G401.6 (cell line): ENCODE measurements at regions not wholly inside any gene's neighbourhood (a gene's known extent, or its start where the extent isn't known, plus 50 kb on each side); places are given as distances from the start of the nearest gene placed in this dataset.
"Not testable (repeated sequence)": the region's sequence is repeated elsewhere in the genome, so short reads cannot be mapped to it uniquely, and the experiment has no call there.

Experiments
- FAIRE-seq: peaks from 2 replicates; lab custom pipeline; 2012; peaks lifted over from hg19 to GRCh38; lab: Jason Lieb, UNC

DNA sequence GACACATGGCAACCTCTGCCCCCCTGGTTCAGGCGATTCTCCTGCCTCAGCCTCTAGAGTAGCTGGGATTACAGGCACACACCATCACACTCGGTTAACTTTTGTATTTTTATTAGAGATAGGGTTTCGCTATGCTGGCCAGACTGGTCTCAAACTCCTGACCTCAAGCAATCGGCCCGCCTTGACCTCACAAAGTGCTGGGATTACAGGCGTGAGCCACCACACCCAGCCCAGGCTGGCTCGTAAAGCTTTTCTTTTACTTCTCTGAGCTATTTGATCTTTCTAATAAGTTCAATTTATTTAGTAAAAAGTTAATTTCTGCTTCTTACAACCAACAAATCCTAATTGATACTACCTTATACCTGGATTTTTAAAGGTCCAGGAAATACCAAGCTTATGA, 127.4 kb upstream of the KRR1 start:
- no peak for FAIRE-seq

GRCh38 chr12:75636607-75637006, 125.2 kb upstream of the KRR1 start:
- no peak for FAIRE-seq

DNA sequence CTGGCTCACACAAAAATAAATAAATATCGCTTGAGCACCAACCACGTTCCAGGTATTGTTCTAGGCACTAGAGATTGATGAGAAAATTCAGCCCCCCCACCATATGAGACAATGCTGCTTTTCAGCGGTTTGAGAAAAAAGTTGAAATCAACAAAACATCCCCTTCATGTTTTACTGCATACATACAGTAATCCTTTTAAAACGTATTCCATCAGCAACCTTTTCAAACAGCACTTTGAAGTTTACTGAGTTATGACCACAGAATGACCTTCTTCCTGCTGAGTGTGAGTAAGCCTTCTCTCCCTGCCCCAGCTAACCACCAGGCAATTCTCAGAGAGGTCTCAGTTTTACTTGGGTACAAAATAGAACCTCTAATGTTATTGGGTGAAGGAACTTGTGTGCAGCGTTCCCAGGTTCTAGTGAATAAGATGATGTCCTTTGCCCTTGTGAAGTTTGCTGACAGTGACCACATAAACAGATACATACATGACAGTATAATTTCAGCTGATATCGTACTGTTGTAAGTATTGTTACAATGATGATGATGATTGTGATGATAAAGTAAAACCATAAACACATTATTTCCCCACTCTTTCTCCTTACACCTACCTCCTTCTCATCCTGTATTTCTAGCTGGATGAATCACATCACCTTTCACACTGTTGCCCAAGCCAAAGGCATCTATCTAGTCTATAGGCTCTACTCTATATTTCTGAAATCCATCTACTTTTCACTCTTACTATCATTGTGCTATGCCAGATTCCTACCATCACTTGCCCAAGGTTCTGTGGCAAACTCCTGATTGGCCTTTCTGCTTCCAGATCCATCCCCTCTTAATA, 124.4 kb upstream of the KRR1 start:
- no peak for FAIRE-seq

DNA sequence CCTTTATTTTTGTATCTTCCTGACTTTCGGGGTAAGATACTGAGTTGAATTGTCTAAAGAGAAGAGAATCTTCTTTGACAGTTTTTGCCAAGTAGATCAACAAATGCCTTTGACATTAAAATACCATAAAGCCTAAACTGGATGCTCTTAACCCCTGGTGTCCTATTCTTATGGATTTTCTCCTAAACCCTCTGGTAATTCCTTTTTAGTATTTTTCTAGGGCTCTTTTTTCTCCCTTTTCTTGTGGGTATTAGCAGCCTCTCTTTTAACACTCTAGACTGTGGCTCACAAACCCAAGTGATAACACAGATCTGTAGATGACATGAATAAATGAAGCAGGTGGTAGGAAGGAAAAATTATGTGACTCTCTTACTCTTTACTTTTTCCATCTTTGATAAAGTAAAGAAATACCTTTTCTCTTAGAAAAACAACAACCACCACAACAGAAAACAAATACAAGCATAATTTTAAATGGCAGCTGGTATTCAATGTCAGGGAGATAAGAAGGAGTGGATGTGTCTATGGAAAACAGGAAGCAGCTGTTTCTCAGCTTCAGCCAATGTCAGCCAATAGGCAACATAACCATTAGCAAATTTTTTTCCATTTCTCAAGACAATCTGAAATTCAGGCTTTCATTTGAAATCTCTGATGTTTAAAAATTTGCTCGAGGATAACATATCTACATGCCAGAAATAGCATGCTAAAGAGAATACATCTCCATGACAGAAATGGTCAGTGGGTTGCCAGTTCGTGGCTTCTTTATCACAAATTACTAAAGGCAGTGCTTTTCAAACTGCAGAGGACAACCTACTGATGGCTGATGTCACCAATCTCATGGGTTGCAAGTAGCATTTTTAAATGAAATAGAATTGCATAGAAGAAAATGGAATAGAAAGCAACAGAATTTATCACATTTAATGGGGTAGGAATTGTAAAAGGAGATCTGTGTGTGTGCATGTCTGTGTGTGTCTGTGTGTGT, 123.1 kb upstream of the KRR1 start:
- no peak for FAIRE-seq

GRCh38 chr12:75633789-75634188, 122.4 kb upstream of the KRR1 start:
- FAIRE-seq = no peak

GRCh38 chr12:75632442-75632841, 121.0 kb upstream of the KRR1 start:
- FAIRE-seq = no peak

- FAIRE-seq = no peak
These were observed 120.4 kb upstream of the KRR1 start for GRCh38 chr12:75631831-75632230.

DNA sequence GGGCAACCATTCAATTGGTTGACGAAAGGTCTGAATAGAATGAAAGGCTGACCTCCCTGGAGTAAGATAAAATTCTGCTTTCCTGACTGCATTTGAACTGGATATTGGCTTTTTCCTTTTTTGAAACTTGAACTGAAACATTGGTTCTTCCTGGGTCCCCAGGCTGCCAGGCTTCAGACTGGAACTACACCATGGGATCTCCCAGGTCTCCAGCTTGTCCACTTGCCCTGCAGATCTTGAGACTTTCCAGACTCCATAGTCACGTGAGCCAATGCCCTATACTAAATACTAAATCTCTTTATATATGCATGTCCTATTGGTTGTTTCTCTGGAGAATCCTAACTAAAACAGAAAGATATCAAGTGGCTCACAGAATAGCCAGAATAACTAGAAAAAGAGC, 118.7 kb upstream of the KRR1 start:
- FAIRE-seq = no peak

GRCh38 chr12:75628916-75629315, 117.5 kb upstream of the KRR1 start:
- no peak for FAIRE-seq

DNA sequence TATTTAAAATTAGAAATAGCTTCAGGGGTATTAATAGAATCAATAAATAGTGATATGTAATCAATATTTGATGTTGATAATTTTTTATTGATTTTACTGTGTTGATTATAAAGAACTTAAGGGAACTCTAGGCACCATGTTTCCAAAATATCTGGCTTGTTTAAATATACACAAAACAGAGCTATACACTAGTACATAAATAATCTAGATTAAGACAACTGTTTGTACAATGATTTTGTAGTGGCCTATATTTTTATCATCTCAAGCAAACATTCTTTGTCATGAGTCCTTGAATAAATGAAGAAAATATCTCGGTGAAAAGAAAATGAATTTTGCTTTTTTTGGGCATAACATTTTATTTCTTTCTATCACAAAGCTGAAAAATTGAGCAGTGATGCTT, 117.1 kb upstream of the KRR1 start:
- FAIRE-seq = no peak

DNA sequence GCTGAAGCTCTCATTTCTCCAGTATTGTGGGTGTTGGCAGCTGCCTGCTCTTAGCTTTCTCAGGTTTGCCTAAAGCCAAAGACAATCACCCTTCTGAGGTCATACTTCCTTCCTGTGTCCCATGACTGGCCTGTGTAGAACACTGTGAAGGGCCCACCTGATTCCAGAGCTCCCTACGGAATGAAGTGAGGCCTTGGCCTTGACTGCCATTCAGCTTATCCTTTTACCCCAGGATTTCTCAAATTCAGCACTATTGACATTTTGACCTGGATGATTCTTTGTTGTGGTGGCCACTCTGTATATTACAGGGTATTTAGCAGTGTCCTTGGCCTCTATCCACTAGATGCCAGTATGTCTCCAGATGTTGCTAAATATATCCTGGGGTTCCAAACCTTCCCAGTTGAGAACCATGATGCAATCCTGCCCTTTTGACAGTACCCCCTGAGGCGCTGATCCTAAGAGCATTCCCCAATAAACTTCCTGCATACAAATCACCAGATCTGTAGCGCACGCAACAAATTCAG, 112.3 kb upstream of the KRR1 start:
- FAIRE-seq = no peak

DNA sequence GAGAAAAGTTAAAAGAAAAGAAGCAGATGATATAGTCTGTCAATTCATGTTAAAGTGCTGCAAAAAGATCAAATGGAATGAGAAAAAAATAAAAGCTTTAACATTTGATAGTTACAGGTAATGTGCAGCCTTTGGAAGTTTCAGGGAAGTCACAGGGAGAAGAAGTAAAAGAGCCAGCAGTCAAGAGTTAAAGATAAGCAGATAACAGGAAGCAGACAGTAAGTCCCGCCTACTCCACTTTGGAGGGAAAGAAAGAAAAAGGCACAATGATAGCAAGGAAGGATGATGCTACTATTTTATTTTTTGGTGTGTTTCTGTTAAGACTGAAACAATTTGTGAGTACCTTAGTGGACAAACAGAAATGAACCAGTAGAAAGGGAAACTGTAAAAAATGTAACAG, 111.1 kb upstream of the KRR1 start:
- FAIRE-seq = no peak

- not testable (repeated sequence) for FAIRE-seq
These were observed 103.0 kb upstream of the KRR1 start for GRCh38 chr12:75614396-75614795.

- no peak for FAIRE-seq
These were observed 102.6 kb upstream of the KRR1 start for GRCh38 chr12:75613981-75614380.

- no peak for FAIRE-seq
These were observed 99.6 kb upstream of the KRR1 start for GRCh38 chr12:75611041-75611440.

DNA sequence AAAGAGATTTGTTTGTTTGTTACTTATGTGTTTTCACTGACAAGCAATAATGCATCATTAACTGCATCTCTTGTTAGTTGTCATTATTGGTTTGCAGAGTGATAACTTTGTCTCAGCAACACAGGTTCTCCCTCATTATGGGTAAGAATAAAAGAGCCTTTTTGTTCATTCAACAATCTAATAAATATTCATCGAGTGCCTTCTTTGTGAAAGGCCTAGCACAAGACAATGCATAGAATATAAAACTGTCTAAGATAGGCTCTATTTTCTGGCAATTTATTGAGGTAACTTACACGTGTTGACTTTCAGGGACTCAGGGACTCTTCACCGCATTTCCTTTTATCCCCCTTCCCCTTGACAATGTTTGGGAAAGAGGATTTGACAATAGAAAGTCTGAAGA, 95.5 kb upstream of the KRR1 start:
- FAIRE-seq = no peak

DNA sequence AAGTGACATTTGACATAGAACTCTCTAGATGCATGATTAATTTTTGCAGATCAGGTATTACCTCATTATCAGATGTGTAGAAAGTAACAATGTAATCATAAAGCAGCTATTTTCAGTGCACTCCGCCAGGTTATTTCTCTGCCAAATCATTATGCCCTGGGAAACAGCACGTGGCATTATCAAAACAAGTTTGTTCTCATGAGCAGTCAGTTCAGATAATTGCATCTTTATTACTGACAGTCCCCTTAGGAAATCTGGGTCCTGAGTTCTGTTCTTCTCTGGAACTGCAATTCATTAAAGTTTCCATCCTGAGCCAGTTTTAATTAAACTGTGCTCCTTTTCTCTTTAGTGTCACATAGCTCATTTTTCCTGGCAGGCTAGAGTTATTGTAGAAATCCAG, 94.7 kb upstream of the KRR1 start:
- FAIRE-seq = no peak

DNA sequence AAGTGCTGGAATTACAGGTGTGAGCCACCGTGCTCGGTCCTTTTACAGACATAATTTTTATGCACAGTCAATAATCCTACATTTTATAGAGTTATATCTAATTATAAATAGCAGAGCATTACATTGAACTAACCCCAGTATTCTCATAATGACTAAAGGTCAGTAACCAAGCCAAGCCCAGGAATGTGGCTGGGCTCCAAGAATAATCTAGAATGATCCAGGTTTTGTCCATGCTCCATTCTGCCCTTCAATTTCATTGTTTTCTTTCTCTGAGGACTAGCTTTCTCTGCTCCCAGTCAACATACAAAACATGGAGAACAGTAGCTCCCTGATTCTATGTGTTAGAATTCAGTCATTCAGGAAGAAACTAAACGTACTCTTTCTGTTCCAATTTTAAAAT, 92.1 kb upstream of the KRR1 start:
- no peak for FAIRE-seq

GRCh38 chr12:75602106-75602505, 90.7 kb upstream of the KRR1 start:
- no peak for FAIRE-seq

DNA sequence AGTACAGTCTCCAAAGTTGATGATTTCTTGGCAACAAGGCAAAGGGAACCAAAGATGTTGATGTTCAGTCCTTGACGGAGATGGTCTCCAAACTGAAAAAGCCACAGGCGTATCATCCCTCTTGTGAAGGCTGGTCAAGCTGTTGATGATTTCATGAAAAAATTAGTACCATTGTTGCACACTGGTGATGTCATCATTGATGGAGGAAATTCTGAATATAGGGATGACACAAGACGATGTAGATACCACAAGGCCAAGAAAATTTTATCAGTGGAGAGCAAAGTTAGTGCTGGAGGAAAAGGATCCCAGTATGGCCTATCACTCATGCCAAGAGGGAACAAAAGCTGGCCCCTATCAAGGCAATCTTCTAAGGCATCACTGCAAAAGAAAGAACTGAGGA, 88.7 kb upstream of the KRR1 start:
- FAIRE-seq = no peak

DNA sequence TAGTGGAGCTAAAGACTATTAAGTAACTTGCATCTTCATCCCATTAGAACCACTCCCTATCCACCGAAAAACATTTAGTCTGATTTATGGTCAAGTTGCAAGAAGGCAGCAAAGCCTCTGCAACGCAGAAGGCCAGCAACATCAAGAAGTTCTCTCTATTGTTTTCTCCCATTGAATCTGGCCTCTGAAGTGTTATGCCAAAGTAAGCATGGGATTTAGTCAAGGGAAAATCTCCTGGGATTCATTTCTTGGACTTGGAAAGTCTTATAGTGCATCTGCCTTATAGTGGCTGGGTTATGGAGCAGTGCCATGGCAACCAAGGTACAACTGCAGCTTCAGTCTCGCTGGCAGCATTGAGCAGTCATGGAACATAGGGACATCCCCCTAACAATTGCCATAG, 87.7 kb upstream of the KRR1 start:
- FAIRE-seq = no peak

DNA sequence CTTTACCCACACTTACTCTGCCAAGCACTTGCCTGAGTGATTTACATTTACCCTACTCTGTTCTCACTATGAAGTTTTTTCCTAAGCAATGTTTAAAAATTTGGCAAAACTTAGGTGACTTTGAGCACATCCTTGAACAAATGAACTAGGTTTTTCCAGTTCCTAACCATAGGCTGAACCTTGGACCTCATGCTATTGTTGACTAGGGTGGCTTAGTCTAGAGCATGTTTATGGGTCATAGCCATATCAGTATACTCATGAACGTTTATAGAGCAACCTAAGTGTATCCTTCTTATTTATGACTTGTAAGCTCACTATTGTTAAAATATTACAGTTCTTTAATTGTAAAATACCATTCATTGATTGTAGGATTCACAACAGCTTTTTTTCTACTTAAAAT, 85.0 kb upstream of the KRR1 start:
- no peak for FAIRE-seq

- no peak for FAIRE-seq
These were observed 81.4 kb upstream of the KRR1 start for GRCh38 chr12:75592638-75593335.
